ENCODE measurements at regions not wholly inside any gene's neighbourhood (a gene's known extent, or its start where the extent isn't known, plus 50 kb on each side); places are given as distances from the start of the nearest gene placed in this dataset.
"Not testable (repeated sequence)": the region's sequence is repeated elsewhere in the genome, so short reads cannot be mapped to it uniquely, and the experiment has no call there.

GRCh38 chr6:121797598-121797997 is 362.2 kb downstream of the GJA1 start:
- TF ChIP-seq CTCF (conservative IDR thresholded peaks at IDR 0.05 in 1 of 2, IDR thresholded peaks at IDR 0.05 in 1 of 2; ENCODE audit: extremely low read depth in 1 of 2, insufficient read depth in 1 of 2, low read depth in 1 of 2, low read length in 2 of 2); EZH2 (IDR thresholded peaks at IDR 0.05; ENCODE audit: borderline replicate concordance, low read length): not testable (repeated sequence)
